ENCODE measurements at regions not wholly inside any gene's neighbourhood (a gene's known extent, or its start where the extent isn't known, plus 50 kb on each side); places are given as distances from the start of the nearest gene placed in this dataset.
"Not testable (repeated sequence)": the region's sequence is repeated elsewhere in the genome, so short reads cannot be mapped to it uniquely, and the experiment has no call there.

DNA sequence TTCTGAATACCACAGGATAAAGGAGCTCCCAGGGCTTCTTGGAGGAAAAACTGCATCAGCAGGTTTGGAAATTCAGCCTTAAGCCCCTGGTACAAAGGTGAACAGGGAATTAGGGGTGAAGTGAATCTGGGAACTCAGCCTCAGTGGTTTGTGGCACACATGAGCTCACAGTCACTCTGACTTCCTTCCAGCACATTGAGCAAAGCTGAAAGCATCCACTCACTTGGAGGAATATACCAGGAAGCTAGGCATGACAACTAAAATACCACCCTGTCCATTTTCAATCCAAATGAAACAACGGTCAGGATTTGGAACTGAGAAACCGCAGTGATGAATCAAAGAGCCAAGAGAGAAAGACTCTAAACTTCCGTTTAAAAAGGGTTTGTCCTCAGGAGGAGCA, 216.1 kb downstream of the ICOS start:
- H3K4me3 ChIP-seq (ENCODE audit: low read length): no peak overlapping the region
- no peaks in the 10 kb centered on the region for H3K4me1 ChIP-seq (ENCODE audit: control insufficient read depth, insufficient read depth, low read length)
- peaks cover 13% of the 10 kb centered on the region for H3K27me3 ChIP-seq (ENCODE audit: control insufficient read depth, insufficient read depth, low read length)
- no peaks in the 10 kb centered on the region for H3K9me3 ChIP-seq (replicated peaks; ENCODE audit: low read length)
- H3K4me2 ChIP-seq (ENCODE audit: low read length): no peak overlapping the region
- no peak overlapping the region for H3K9ac ChIP-seq (ENCODE audit: low read depth, low read length)
- H3K36me3 ChIP-seq (ENCODE audit: insufficient read depth, low read length): no peaks in the 10 kb centered on the region

DNA sequence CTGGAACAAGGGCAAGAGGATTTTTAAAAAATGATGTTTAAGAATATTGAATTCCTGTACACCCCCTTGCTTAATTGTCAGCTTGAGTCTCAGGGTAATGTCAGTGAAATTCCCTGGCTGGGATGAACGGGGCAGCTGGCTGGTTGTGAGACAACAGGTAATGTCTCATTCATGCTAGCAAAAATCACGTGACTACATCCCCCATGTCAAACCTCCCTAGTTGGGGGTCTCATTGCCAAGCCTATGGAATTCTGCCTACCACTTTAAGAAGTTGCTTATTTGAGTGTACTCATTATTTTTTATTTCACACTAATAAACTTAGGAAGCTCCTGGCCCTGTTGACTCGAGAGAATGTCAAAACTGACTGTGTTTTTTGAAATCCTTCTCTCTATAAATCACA, 218.3 kb downstream of the ICOS start:
- no peaks in the 10 kb centered on the region for H3K9me3 ChIP-seq (replicated peaks; ENCODE audit: low read length)
- no peak overlapping the region for H3K9ac ChIP-seq (ENCODE audit: low read depth, low read length)
- H3K4me1 ChIP-seq (ENCODE audit: control insufficient read depth, insufficient read depth, low read length): no peaks in the 10 kb centered on the region
- no peak overlapping the region for H3K4me3 ChIP-seq (ENCODE audit: low read length)
- H3K4me2 ChIP-seq (ENCODE audit: low read length): no peak overlapping the region
- H3K27me3 ChIP-seq (ENCODE audit: control insufficient read depth, insufficient read depth, low read length): no peaks in the 10 kb centered on the region
- no peaks in the 10 kb centered on the region for H3K36me3 ChIP-seq (ENCODE audit: insufficient read depth, low read length)

GRCh38 chr2:204156456-204156855, 219.9 kb downstream of the ICOS start:
- H3K36me3 ChIP-seq (ENCODE audit: insufficient read depth, low read length): no peaks in the 10 kb centered on the region
- no peaks in the 10 kb centered on the region for H3K9me3 ChIP-seq (replicated peaks; ENCODE audit: low read length)
- no peak overlapping the region for H3K9ac ChIP-seq (ENCODE audit: low read depth, low read length)
- H3K4me1 ChIP-seq (ENCODE audit: control insufficient read depth, insufficient read depth, low read length): no peaks in the 10 kb centered on the region
- no peak overlapping the region for H3K4me2 ChIP-seq (ENCODE audit: low read length)
- H3K4me3 ChIP-seq (ENCODE audit: low read length): no peak overlapping the region
- no peaks in the 10 kb centered on the region for H3K27me3 ChIP-seq (ENCODE audit: control insufficient read depth, insufficient read depth, low read length)

- H3K27me3 ChIP-seq (ENCODE audit: control insufficient read depth, insufficient read depth, low read length): no peaks in the 10 kb centered on the region
- no peak overlapping the region for H3K4me3 ChIP-seq (ENCODE audit: low read length)
- no peaks in the 10 kb centered on the region for H3K36me3 ChIP-seq (ENCODE audit: insufficient read depth, low read length)
- H3K9me3 ChIP-seq (replicated peaks; ENCODE audit: low read length): no peaks in the 10 kb centered on the region
- H3K4me1 ChIP-seq (ENCODE audit: control insufficient read depth, insufficient read depth, low read length): no peaks in the 10 kb centered on the region
- H3K4me2 ChIP-seq (ENCODE audit: low read length): no peak overlapping the region
- no peak overlapping the region for H3K9ac ChIP-seq (ENCODE audit: low read depth, low read length)
These were observed 221.1 kb downstream of the ICOS start for GRCh38 chr2:204157684-204158083.

- Histone ChIP-seq H3K36me3 (ENCODE audit: insufficient read depth, low read length) (no peaks in the 10 kb centered on the region), H3K27me3 (ENCODE audit: control insufficient read depth, insufficient read depth, low read length) (no peaks in the 10 kb centered on the region), H3K9me3 (replicated peaks; ENCODE audit: low read length) (no peaks in the 10 kb centered on the region), H3K4me2 (ENCODE audit: low read length) (no peak overlapping the region), H3K4me1 (ENCODE audit: control insufficient read depth, insufficient read depth, low read length) (no peaks in the 10 kb centered on the region), H3K4me3 (ENCODE audit: low read length) (no peak overlapping the region), H3K9ac (ENCODE audit: low read depth, low read length) (no peak overlapping the region)
These were observed 223.0 kb downstream of the ICOS start for GRCh38 chr2:204159526-204159925.

- Histone ChIP-seq H3K4me3 (ENCODE audit: low read length) (no peak overlapping the region), H3K9ac (ENCODE audit: low read depth, low read length) (no peak overlapping the region), H3K9me3 (replicated peaks; ENCODE audit: low read length) (no peaks in the 10 kb centered on the region), H3K4me1 (ENCODE audit: control insufficient read depth, insufficient read depth, low read length) (no peaks in the 10 kb centered on the region), H3K27me3 (ENCODE audit: control insufficient read depth, insufficient read depth, low read length) (no peaks in the 10 kb centered on the region), H3K4me2 (ENCODE audit: low read length) (no peak overlapping the region), H3K36me3 (ENCODE audit: insufficient read depth, low read length) (no peaks in the 10 kb centered on the region)
These were observed 224.4 kb downstream of the ICOS start for GRCh38 chr2:204160989-204161388.

GRCh38 chr2:204161886-204162285, 225.3 kb downstream of the ICOS start:
- Histone ChIP-seq H3K36me3 (ENCODE audit: insufficient read depth, low read length) (no peaks in the 10 kb centered on the region), H3K4me3 (ENCODE audit: low read length) (no peak overlapping the region), H3K4me1 (ENCODE audit: control insufficient read depth, insufficient read depth, low read length) (no peaks in the 10 kb centered on the region), H3K9me3 (replicated peaks; ENCODE audit: low read length) (no peaks in the 10 kb centered on the region), H3K27me3 (ENCODE audit: control insufficient read depth, insufficient read depth, low read length) (no peaks in the 10 kb centered on the region), H3K4me2 (ENCODE audit: low read length) (no peak overlapping the region), H3K9ac (ENCODE audit: low read depth, low read length) (no peak overlapping the region)

GRCh38 chr2:204166961-204167360, 230.4 kb downstream of the ICOS start:
- Histone ChIP-seq H3K9ac (ENCODE audit: low read depth, low read length) (no peak overlapping the region), H3K36me3 (ENCODE audit: insufficient read depth, low read length) (no peaks in the 10 kb centered on the region), H3K9me3 (replicated peaks; ENCODE audit: low read length) (no peaks in the 10 kb centered on the region), H3K27me3 (ENCODE audit: control insufficient read depth, insufficient read depth, low read length) (peaks cover 27% of the 10 kb centered on the region), H3K4me2 (ENCODE audit: low read length) (no peak overlapping the region), H3K4me3 (ENCODE audit: low read length) (no peak overlapping the region), H3K4me1 (ENCODE audit: control insufficient read depth, insufficient read depth, low read length) (no peaks in the 10 kb centered on the region)

DNA sequence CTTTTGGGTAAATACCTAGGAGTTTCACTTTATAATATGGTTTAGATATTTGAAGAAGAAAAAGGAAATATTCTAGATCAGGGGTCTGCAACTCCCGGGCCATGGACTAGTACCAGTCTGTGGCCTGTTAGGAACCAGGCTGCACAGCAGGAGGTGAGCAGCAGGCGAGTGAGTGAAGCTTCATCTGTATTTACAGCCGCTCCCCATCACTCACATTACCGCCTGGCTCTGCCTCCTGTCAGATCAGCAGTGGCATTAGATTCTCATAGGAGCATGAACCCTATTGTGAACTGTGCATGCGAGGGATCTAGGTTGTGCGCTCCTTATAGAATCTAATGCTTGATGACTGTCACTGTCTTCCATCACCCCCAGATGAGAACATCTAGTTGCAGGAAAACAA, 231.1 kb downstream of the ICOS start:
- not testable (repeated sequence) for H3K9ac ChIP-seq (ENCODE audit: low read depth, low read length); H3K36me3 ChIP-seq (ENCODE audit: insufficient read depth, low read length); H3K4me2 ChIP-seq (ENCODE audit: low read length); H3K4me3 ChIP-seq (ENCODE audit: low read length); H3K9me3 ChIP-seq (replicated peaks; ENCODE audit: low read length); H3K4me1 ChIP-seq (ENCODE audit: control insufficient read depth, insufficient read depth, low read length)
- peaks cover 34% of the 10 kb centered on the region for H3K27me3 ChIP-seq (ENCODE audit: control insufficient read depth, insufficient read depth, low read length)

GRCh38 chr2:204170411-204170810, 233.8 kb downstream of the ICOS start:
- Histone ChIP-seq H3K36me3 (ENCODE audit: insufficient read depth, low read length) (no peaks in the 10 kb centered on the region), H3K4me1 (ENCODE audit: control insufficient read depth, insufficient read depth, low read length) (no peaks in the 10 kb centered on the region), H3K27me3 (ENCODE audit: control insufficient read depth, insufficient read depth, low read length) (peaks cover 45% of the 10 kb centered on the region), H3K9ac (ENCODE audit: low read depth, low read length) (no peak overlapping the region), H3K4me2 (ENCODE audit: low read length) (no peak overlapping the region), H3K4me3 (ENCODE audit: low read length) (no peak overlapping the region), H3K9me3 (replicated peaks; ENCODE audit: low read length) (no peaks in the 10 kb centered on the region)

DNA sequence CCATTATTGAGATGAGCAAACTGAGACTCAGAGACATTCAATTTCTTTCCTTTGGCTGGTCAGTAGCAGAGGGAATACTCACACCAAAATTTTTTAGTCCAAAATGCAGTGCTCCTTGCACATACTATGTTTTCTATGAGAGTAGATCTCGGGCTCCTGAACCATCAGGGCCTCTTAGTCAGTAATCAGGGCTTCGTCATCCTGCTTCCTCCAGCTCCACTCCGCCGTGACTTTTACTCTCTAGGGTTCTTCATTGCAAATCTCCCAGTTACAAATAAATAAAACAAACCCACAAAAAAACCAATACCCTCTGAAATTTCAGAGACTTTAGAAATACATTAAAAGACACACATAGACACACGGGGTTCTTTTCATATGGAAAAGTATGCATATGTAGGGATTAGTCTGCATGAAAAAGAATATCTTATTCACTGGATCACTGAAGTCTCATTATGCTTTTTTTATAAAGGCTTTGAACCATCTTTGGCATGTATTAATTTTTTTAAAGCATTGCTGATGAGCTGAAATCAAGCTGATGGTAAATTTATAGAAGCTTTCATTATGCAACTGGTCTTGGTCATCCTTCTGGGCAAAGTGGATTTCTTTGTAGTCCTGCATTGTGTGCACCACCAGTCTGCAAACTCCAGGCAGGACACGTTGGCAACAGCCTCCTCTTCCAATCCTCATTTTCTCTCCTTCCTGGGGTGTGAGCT, 235.0 kb downstream of the ICOS start:
- Histone ChIP-seq H3K4me1 (ENCODE audit: control insufficient read depth, insufficient read depth, low read length) (no peaks in the 10 kb centered on the region), H3K9me3 (replicated peaks; ENCODE audit: low read length) (no peaks in the 10 kb centered on the region), H3K9ac (ENCODE audit: low read depth, low read length) (no peak overlapping the region), H3K4me2 (ENCODE audit: low read length) (no peak overlapping the region), H3K27me3 (ENCODE audit: control insufficient read depth, insufficient read depth, low read length) (peaks cover 51% of the 10 kb centered on the region), H3K4me3 (ENCODE audit: low read length) (no peak overlapping the region), H3K36me3 (ENCODE audit: insufficient read depth, low read length) (no peaks in the 10 kb centered on the region)

DNA sequence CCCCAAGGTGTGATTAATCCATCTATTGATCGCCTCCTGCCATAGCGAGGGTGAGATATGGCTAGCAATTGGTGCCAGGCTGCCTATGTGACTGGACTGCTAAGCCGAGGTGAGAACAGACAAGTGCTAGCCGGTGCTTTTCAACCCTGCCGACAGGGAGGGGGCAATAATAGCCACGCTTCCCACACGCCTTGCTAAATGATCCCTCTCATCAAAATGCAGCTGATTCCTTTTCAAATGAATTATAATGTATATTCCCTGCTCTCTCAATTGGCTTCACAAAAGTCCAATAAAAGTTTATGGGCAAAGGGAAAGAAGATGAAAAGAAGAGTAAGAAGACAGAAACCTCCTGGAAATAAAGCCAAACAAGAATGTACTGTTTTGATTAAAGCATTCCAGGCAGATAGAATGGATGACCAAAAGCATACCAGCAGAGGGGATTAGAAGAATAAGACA, 235.6 kb downstream of the ICOS start:
- H3K4me3 ChIP-seq (ENCODE audit: low read length): no peak overlapping the region
- no peak overlapping the region for H3K9ac ChIP-seq (ENCODE audit: low read depth, low read length)
- H3K36me3 ChIP-seq (ENCODE audit: insufficient read depth, low read length): no peaks in the 10 kb centered on the region
- H3K27me3 ChIP-seq (ENCODE audit: control insufficient read depth, insufficient read depth, low read length): peaks cover 51% of the 10 kb centered on the region
- no peaks in the 10 kb centered on the region for H3K9me3 ChIP-seq (replicated peaks; ENCODE audit: low read length)
- H3K4me1 ChIP-seq (ENCODE audit: control insufficient read depth, insufficient read depth, low read length): no peaks in the 10 kb centered on the region
- H3K4me2 ChIP-seq (ENCODE audit: low read length): no peak overlapping the region

Data from skeletal muscle satellite cell (primary cell).